Testis (tissue), 2 donors: ENCODE measurements at regions not wholly inside any gene's neighbourhood (a gene's known extent, or its start where the extent isn't known, plus 50 kb on each side); places are given as distances from the start of the nearest gene placed in this dataset.

Experiments used
- DNase-seq: peaks from one replicate; pipeline ENCODE4 v3.0.0-alpha.2; 2019
- H3K27ac ChIP-seq, 2 donors: fragments of 200-600 bp; sonication (generic); one replicate each; pipeline ENCODE4 v1.5.1; 2019
- H3K27me3 ChIP-seq: fragments of 200-600 bp; sonication (generic); one replicate; pipeline ENCODE4 v1.5.1; 2019
- H3K36me3 ChIP-seq: fragments of 200-600 bp; sonication (generic); one replicate; pipeline ENCODE4 v1.5.1; 2017; ENCODE audit warnings: low read depth; ENCODE audit errors: missing control alignments
- H3K4me1 ChIP-seq: fragments of 200-600 bp; sonication (generic); one replicate; pipeline ENCODE4 v1.5.1; 2019
- H3K4me3 ChIP-seq, 2 donors: fragments of 200-600 bp; sonication (generic); one replicate each; pipeline ENCODE4 v1.5.1; 2017 to 2019
- H3K9me3 ChIP-seq: fragments of 200-600 bp; sonication (generic); one replicate; pipeline ENCODE4 v1.5.1; 2017
- POLR2A ChIP-seq: fragments of 450-650 bp; IDR thresholded peaks from one replicate; pipeline ENCODE4 v1.6.1; 2017; ENCODE audit warnings: antibody characterized with exemption, mild to moderate bottlenecking, moderate library complexity
- WGBS, 2 donors: methylation state at CpG; one replicate each; pipeline ENCODE4 v1.1.5; 2018; 5-methylcytosine and 5-hydroxymethylcytosine counted together
- intact Hi-C: fragments of 100-400 bp; cut with DNase I; formaldehyde crosslinking; loops from one replicate; pipeline ENCODE4 v1.15.1; 2023; ENCODE audit warnings: low total_unique reads
- TF ChIP-seq, protein P1 (sequence below), 3 experiments: fragments of 450-650 bp in 2 of 3; fragments of 200-600 bp in 1 of 3; sonication (generic) in 1 of 3; IDR thresholded peaks; one replicate each; pipeline ENCODE4 v1.5.1; 2016 to 2019; ENCODE audit warnings: antibody characterized with exemption in 3 of 3, mild to moderate bottlenecking in 2 of 3, moderate library complexity in 1 of 3

DNA sequence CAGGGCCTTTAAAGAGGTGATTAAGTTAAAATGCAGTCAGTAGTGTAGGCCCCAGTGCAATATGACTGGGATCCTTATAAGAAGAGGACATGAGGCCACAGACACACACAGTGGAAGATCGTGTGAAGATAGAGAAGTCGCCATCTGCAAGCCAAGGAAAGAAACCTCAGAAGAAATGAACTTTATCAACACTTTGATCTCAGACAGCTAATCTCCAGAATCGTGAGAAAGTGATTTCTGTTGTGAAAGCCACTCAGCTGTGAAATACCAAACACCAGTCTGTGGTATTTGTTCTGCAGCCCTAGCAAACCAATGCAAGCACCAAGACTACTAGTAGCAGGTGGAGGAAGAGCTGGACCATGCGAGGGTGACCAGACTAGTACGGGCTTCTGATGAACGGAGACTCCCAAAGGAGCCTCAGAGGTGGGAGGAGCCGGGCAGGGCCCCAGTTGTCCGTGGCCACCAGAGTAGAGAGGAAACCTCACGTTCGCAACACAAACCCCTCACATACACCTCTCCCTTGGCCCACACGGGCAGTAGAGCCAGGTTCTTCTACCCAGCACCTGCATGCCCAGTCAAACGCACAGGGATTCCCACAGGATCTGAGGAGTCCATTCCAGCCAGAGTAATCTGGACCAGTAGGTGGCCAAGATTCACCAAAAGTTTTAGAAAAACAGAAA lies 243.0 kb downstream of the TTC8 start:
- Histone ChIP-seq H3K27ac (no peak overlapping the region), H3K36me3 (no peaks in the 10 kb centered on the region), H3K27me3 (no peaks in the 10 kb centered on the region), H3K4me1 (no peaks in the 10 kb centered on the region), H3K9me3 (no peaks in the 10 kb centered on the region), H3K4me3 (no peak overlapping the region)
- intact Hi-C loops, result no loop called here
- TF ChIP-seq POLR2A, result no peak
- TF ChIP-seq, protein P1, sequence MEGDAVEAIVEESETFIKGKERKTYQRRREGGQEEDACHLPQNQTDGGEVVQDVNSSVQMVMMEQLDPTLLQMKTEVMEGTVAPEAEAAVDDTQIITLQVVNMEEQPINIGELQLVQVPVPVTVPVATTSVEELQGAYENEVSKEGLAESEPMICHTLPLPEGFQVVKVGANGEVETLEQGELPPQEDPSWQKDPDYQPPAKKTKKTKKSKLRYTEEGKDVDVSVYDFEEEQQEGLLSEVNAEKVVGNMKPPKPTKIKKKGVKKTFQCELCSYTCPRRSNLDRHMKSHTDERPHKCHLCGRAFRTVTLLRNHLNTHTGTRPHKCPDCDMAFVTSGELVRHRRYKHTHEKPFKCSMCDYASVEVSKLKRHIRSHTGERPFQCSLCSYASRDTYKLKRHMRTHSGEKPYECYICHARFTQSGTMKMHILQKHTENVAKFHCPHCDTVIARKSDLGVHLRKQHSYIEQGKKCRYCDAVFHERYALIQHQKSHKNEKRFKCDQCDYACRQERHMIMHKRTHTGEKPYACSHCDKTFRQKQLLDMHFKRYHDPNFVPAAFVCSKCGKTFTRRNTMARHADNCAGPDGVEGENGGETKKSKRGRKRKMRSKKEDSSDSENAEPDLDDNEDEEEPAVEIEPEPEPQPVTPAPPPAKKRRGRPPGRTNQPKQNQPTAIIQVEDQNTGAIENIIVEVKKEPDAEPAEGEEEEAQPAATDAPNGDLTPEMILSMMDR (IDR thresholded peaks at IDR 0.05), result no peak
- 82 to 84% methylated on average over 12 of the region's 12 CpGs for WGBS, 2 donors
- no peak for DNase-seq

DNA sequence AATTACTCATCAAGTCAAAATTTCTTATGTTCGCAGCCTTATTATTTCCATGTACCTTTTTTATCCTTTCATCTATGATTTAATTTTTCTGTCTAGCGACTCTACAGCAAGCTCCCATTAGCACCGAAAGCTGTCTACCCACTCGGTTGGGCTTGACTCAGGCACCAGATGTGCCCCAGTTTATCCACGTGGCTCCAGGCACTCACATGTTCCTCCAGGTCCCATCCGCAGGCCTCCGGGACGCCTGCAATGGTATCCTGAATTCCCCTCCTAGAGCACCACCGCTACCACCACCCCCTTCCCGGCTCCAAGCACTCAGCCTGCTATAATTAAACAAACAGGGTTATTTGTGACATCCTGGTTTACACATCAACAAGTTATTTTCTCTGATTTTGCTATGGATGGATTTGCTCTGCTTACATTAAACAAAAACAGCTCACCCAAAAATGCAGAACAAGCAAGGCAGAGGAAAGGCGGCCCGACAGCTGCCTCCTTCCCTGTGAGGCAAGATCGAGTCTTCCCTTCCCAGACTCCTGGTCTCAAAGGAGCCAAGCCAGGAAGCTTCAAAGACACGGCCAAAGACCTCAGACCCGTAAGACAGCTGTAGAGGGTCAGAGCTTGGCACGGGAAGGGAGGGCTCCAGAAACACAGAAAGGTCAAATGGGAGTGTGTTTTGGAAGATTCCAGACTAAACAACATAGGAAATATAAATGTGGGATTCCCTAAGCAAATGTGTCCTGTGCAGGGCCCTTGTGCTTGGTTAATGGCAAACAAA lies 253.8 kb downstream of the TTC8 start:
- no peak for DNase-seq
- no peaks in the 10 kb centered on the region for H3K9me3 ChIP-seq
- no peak for TF ChIP-seq POLR2A
- TF ChIP-seq, protein P1 (IDR thresholded peaks at IDR 0.05), result no peak
- intact Hi-C loops, result no loop called here
- H3K4me3 ChIP-seq, result no peak overlapping the region
- H3K27ac ChIP-seq, result no peak overlapping the region
- WGBS, 2 donors, result 64 to 77% methylated on average over 16 of the region's 16 CpGs
- no peaks in the 10 kb centered on the region for H3K36me3 ChIP-seq
- no peaks in the 10 kb centered on the region for H3K4me1 ChIP-seq
- no peaks in the 10 kb centered on the region for H3K27me3 ChIP-seq

DNA sequence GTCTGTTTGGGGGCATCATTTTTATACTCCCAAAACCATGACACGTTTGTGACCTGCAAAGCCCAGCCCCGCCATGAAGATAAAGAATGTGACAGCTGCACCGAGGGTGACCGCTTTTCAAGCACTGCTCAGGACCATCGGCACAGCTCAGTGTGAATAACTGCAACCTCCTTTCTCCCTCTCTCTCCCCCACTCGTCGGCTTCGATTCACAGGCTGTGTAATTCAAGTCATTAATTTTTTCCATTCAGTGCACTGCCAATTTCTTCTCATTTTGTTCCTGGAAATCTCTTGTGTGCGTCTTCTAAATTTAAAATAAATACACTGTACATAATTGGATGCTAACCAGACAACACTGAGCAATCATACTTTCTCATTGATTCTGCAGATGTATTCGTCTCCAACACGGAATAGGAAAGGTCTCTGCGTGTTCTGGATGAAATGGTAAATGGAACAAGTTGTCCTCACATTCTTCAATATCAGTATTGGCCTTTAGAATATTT lies 260.8 kb downstream of the TTC8 start:
- 49 to 60% methylated on average over 12 of the region's 12 CpGs for WGBS, 2 donors
- Histone ChIP-seq H3K4me3 (no peak overlapping the region), H3K4me1 (no peaks in the 10 kb centered on the region), H3K27ac (no peak overlapping the region), H3K9me3 (no peaks in the 10 kb centered on the region), H3K36me3 (no peaks in the 10 kb centered on the region), H3K27me3 (no peaks in the 10 kb centered on the region)
- peak; percentile 28 for DNase-seq
- TF ChIP-seq POLR2A, result no peak
- TF ChIP-seq, protein P1 (IDR thresholded peaks at IDR 0.05), result no peak
- intact Hi-C loops, result no loop called here

DNA sequence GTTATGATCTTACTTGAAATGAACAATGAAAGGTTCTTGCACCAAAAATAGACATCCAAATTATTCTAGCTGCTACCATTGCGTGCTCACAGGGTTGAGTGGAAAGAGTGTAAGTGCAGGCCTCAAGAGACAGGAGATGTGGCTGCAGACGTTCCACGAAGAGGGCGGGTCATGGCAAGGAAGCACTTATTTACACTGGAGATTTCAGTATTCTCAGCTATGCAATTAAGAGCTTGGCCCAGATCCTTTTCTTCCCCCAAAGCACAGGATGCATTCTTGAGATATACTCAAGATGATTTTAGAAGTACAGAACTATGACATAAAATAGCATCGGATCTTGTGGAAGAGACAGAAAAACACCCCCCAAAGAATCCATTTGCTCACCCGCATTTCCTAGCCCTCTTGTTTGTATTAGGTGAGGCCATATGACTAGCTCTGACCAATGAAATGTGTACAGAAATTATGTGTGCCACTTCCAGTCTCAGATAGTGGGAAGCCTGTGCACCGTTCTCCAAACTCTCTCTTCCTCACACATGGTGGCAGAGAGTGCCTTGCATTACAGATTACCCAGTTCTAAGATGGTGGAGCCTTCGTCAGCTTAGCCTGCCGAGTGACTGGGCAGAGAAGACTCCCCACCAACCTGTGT lies 261.4 kb downstream of the TTC8 start:
- WGBS, 2 donors, result 52 to 53% methylated on average over 9 of the region's 9 CpGs
- no peaks in the 10 kb centered on the region for H3K27me3 ChIP-seq
- intact Hi-C loops, result no loop called here
- H3K9me3 ChIP-seq, result no peaks in the 10 kb centered on the region
- H3K4me1 ChIP-seq, result no peaks in the 10 kb centered on the region
- H3K27ac ChIP-seq, result peak overlapping the region in 1 of 2 donors; percentile 18
- H3K36me3 ChIP-seq, result no peaks in the 10 kb centered on the region
- no peak for TF ChIP-seq POLR2A
- TF ChIP-seq, protein P1 (IDR thresholded peaks at IDR 0.05), result no peak
- H3K4me3 ChIP-seq, result no peak overlapping the region
- peak; percentile 75 for DNase-seq
